ENCODE measurements at regions not wholly inside any gene's neighbourhood (a gene's known extent, or its start where the extent isn't known, plus 50 kb on each side); places are given as distances from the start of the nearest gene placed in this dataset.
A peak's percentile ranks its signal among the peaks of the same experiment; 100 is the strongest.

- Histone ChIP-seq H2BK12ac (ENCODE audit: low read length) (no peak overlapping the region), H3K9ac (ENCODE audit: low read depth, low read length, poor library complexity) (no peak overlapping the region), H2AK5ac (ENCODE audit: low read depth, low read length) (no peak overlapping the region), H2BK120ac (ENCODE audit: low read depth, low read length) (no peak overlapping the region), H2BK15ac (ENCODE audit: low read length) (no peak overlapping the region), H3K9me3 (replicated peaks in 1 of 2; ENCODE audit: control insufficient read depth in 2 of 2, insufficient read depth in 1 of 2, low read depth in 1 of 2, low read length in 2 of 2) (peaks cover 0 to 2% of the 10 kb centered on the region in 2 donors), H3K36me3 (replicated peaks in 1 of 2; ENCODE audit: control insufficient read depth in 2 of 2, insufficient read depth in 2 of 2, low read length in 2 of 2) (no peaks in the 10 kb centered on the region), H2BK5ac (ENCODE audit: low read length) (no peak overlapping the region), H3K27ac (replicated peaks; ENCODE audit: low read length) (no peak overlapping the region), H4K91ac (ENCODE audit: low read depth, low read length, poor library complexity) (no peak overlapping the region), H3K14ac (ENCODE audit: low read length) (no peak overlapping the region), H3K4me3 (ENCODE audit: low read length in 2 of 2) (no peak overlapping the region), H2AFZ (ENCODE audit: low read length) (no peak overlapping the region), H3K27me3 (ENCODE audit: control insufficient read depth in 3 of 3, insufficient read depth in 3 of 3, low read depth in 1 of 3, low read length in 3 of 3) (no peaks in the 10 kb centered on the region), H3K4me2 (ENCODE audit: insufficient read depth, low read length, poor library complexity, severe bottlenecking) (no peak overlapping the region), H3K4me1 (ENCODE audit: control insufficient read depth in 2 of 2, insufficient read depth in 1 of 2, low read depth in 1 of 2, low read length in 2 of 2) (no peaks in the 10 kb centered on the region), H3K4ac (ENCODE audit: low read length) (no peak overlapping the region), H3K18ac (ENCODE audit: low read length) (no peak overlapping the region), H3K23ac (ENCODE audit: low read depth, low read length, poor library complexity) (no peak overlapping the region), H3K79me1 (ENCODE audit: low read depth, low read length) (no peaks in the 10 kb centered on the region), H4K8ac (ENCODE audit: low read depth, low read length) (no peak overlapping the region)
- DNase-seq (ENCODE audit: low spot score): no peak
- no CpG with 5 or more reads among the region's 2 CpGs for WGBS, 2 donors (ENCODE audit: extremely low coverage in 2 of 2, insufficient read length in 2 of 2, insufficient replicate concordance in 1 of 2)
Observed at GRCh38 chr14:28113311-28113710, 653.3 kb upstream of the FOXG1 start.

DNA sequence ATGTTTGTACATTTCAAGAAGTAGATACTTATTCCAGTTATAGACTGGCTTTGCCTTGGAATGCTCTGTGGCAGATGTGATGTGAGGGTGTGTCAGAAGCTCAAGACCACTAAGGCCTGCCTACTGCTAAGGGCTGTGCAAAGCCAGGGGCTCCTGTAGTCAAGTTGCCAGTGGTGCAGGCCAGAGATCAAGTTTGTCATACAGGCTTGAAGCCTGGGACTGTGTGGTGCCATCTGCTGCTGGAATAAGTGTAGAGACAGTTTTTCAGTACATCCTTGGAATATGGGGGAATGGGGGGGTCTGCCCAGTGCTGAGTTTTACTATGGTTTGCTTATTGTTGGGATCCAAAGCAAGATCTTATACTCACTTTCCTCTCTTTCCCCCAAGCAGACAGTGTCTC is 649.9 kb upstream of the FOXG1 start:
- H3K79me1 ChIP-seq (ENCODE audit: low read depth, low read length): no peaks in the 10 kb centered on the region
- no peaks in the 10 kb centered on the region for H3K4me1 ChIP-seq (ENCODE audit: control insufficient read depth in 2 of 2, insufficient read depth in 1 of 2, low read depth in 1 of 2, low read length in 2 of 2)
- no peak overlapping the region for H3K14ac ChIP-seq (ENCODE audit: low read length)
- no peak overlapping the region for H2BK5ac ChIP-seq (ENCODE audit: low read length)
- no peak overlapping the region for H3K9ac ChIP-seq (ENCODE audit: low read depth, low read length, poor library complexity)
- no peak overlapping the region for H3K23ac ChIP-seq (ENCODE audit: low read depth, low read length, poor library complexity)
- H3K36me3 ChIP-seq (replicated peaks in 1 of 2; ENCODE audit: control insufficient read depth in 2 of 2, insufficient read depth in 2 of 2, low read length in 2 of 2): no peaks in the 10 kb centered on the region
- peak overlapping the region; percentile 57 for H3K18ac ChIP-seq (ENCODE audit: low read length)
- H3K27ac ChIP-seq (replicated peaks; ENCODE audit: low read length): no peak overlapping the region
- H3K4me2 ChIP-seq (ENCODE audit: insufficient read depth, low read length, poor library complexity, severe bottlenecking): no peak overlapping the region
- H4K91ac ChIP-seq (ENCODE audit: low read depth, low read length, poor library complexity): no peak overlapping the region
- DNase-seq (ENCODE audit: low spot score): no peak
- H2BK120ac ChIP-seq (ENCODE audit: low read depth, low read length): no peak overlapping the region
- no peak overlapping the region for H2AK5ac ChIP-seq (ENCODE audit: low read depth, low read length)
- H3K27me3 ChIP-seq (ENCODE audit: control insufficient read depth in 3 of 3, insufficient read depth in 3 of 3, low read depth in 1 of 3, low read length in 3 of 3): no peaks in the 10 kb centered on the region
- H3K4ac ChIP-seq (ENCODE audit: low read length): no peak overlapping the region
- H2BK15ac ChIP-seq (ENCODE audit: low read length): no peak overlapping the region
- H3K4me3 ChIP-seq (ENCODE audit: low read length in 2 of 2): no peak overlapping the region
- no peak overlapping the region for H2BK12ac ChIP-seq (ENCODE audit: low read length)
- no peak overlapping the region for H2AFZ ChIP-seq (ENCODE audit: low read length)
- H4K8ac ChIP-seq (ENCODE audit: low read depth, low read length): no peak overlapping the region
- H3K9me3 ChIP-seq (replicated peaks in 1 of 2; ENCODE audit: control insufficient read depth in 2 of 2, insufficient read depth in 1 of 2, low read depth in 1 of 2, low read length in 2 of 2): peaks cover 0 to 2% of the 10 kb centered on the region in 2 donors

DNA sequence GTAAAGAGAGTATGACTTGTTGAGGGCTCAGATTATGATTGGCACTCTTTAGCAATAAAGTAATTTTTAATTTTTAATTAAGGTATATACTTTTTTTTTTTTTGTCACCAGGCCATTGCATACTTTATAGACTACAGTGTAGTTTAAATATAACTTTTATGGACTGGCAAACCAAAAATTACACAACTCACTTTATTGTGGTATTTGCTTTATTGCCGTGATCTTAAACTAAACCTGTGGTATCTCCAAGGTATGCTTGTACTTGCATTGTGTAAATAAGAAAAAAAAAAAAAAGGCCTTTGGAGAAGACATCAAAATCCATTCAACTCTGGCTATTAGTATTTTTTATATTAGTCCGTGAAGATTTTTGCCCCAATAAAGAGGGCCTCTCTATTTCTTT is 646.7 kb upstream of the FOXG1 start:
- Histone ChIP-seq H3K36me3 (replicated peaks in 1 of 2; ENCODE audit: control insufficient read depth in 2 of 2, insufficient read depth in 2 of 2, low read length in 2 of 2) (no peaks in the 10 kb centered on the region), H2AFZ (ENCODE audit: low read length) (no peak overlapping the region), H2BK120ac (ENCODE audit: low read depth, low read length) (no peak overlapping the region), H2BK15ac (ENCODE audit: low read length) (no peak overlapping the region), H3K14ac (ENCODE audit: low read length) (no peak overlapping the region), H3K4me1 (ENCODE audit: control insufficient read depth in 2 of 2, insufficient read depth in 1 of 2, low read depth in 1 of 2, low read length in 2 of 2) (peaks cover 0 to 4% of the 10 kb centered on the region in 2 donors), H2AK5ac (ENCODE audit: low read depth, low read length) (no peak overlapping the region), H3K27me3 (ENCODE audit: control insufficient read depth in 3 of 3, insufficient read depth in 3 of 3, low read depth in 1 of 3, low read length in 3 of 3) (no peaks in the 10 kb centered on the region), H3K9ac (ENCODE audit: low read depth, low read length, poor library complexity) (no peak overlapping the region), H3K18ac (ENCODE audit: low read length) (no peak overlapping the region), H4K8ac (ENCODE audit: low read depth, low read length) (no peak overlapping the region), H3K27ac (replicated peaks; ENCODE audit: low read length) (no peak overlapping the region), H3K4ac (ENCODE audit: low read length) (no peak overlapping the region), H3K4me2 (ENCODE audit: insufficient read depth, low read length, poor library complexity, severe bottlenecking) (no peak overlapping the region), H4K91ac (ENCODE audit: low read depth, low read length, poor library complexity) (no peak overlapping the region), H3K23ac (ENCODE audit: low read depth, low read length, poor library complexity) (no peak overlapping the region), H2BK5ac (ENCODE audit: low read length) (no peak overlapping the region), H3K9me3 (replicated peaks in 1 of 2; ENCODE audit: control insufficient read depth in 2 of 2, insufficient read depth in 1 of 2, low read depth in 1 of 2, low read length in 2 of 2) (peaks cover 0 to 2% of the 10 kb centered on the region in 2 donors), H3K79me1 (ENCODE audit: low read depth, low read length) (no peaks in the 10 kb centered on the region), H3K4me3 (ENCODE audit: low read length in 2 of 2) (no peak overlapping the region), H2BK12ac (ENCODE audit: low read length) (no peak overlapping the region)
- DNase-seq (ENCODE audit: low spot score): no peak
- no CpG with 5 or more reads among the region's 2 CpGs for WGBS, 2 donors (ENCODE audit: extremely low coverage in 2 of 2, insufficient read length in 2 of 2, insufficient replicate concordance in 1 of 2)

- Histone ChIP-seq H3K4me3 (ENCODE audit: low read length in 2 of 2) (no peak overlapping the region), H4K91ac (ENCODE audit: low read depth, low read length, poor library complexity) (no peak overlapping the region), H2AK5ac (ENCODE audit: low read depth, low read length) (no peak overlapping the region), H3K27me3 (ENCODE audit: control insufficient read depth in 3 of 3, insufficient read depth in 3 of 3, low read depth in 1 of 3, low read length in 3 of 3) (no peaks in the 10 kb centered on the region), H3K23ac (ENCODE audit: low read depth, low read length, poor library complexity) (no peak overlapping the region), H2BK5ac (ENCODE audit: low read length) (no peak overlapping the region), H3K18ac (ENCODE audit: low read length) (no peak overlapping the region), H3K36me3 (replicated peaks in 1 of 2; ENCODE audit: control insufficient read depth in 2 of 2, insufficient read depth in 2 of 2, low read length in 2 of 2) (no peaks in the 10 kb centered on the region), H3K27ac (replicated peaks; ENCODE audit: low read length) (no peak overlapping the region), H3K9me3 (replicated peaks in 1 of 2; ENCODE audit: control insufficient read depth in 2 of 2, insufficient read depth in 1 of 2, low read depth in 1 of 2, low read length in 2 of 2) (peaks cover 0 to 2% of the 10 kb centered on the region in 2 donors), H2BK15ac (ENCODE audit: low read length) (no peak overlapping the region), H2BK120ac (ENCODE audit: low read depth, low read length) (no peak overlapping the region), H3K79me1 (ENCODE audit: low read depth, low read length) (no peaks in the 10 kb centered on the region), H3K14ac (ENCODE audit: low read length) (no peak overlapping the region), H3K4me1 (ENCODE audit: control insufficient read depth in 2 of 2, insufficient read depth in 1 of 2, low read depth in 1 of 2, low read length in 2 of 2) (peaks cover 0 to 4% of the 10 kb centered on the region in 2 donors), H2AFZ (ENCODE audit: low read length) (no peak overlapping the region), H4K8ac (ENCODE audit: low read depth, low read length) (no peak overlapping the region), H3K4ac (ENCODE audit: low read length) (no peak overlapping the region), H3K9ac (ENCODE audit: low read depth, low read length, poor library complexity) (no peak overlapping the region), H2BK12ac (ENCODE audit: low read length) (no peak overlapping the region), H3K4me2 (ENCODE audit: insufficient read depth, low read length, poor library complexity, severe bottlenecking) (no peak overlapping the region)
- no peak for DNase-seq (ENCODE audit: low spot score)
Observed at GRCh38 chr14:28120391-28120790, 646.2 kb upstream of the FOXG1 start.

Data from neuronal stem cell (in vitro differentiated cells).